PFSK-1 (cell line): ENCODE measurements at regions not wholly inside any gene's neighbourhood (a gene's known extent, or its start where the extent isn't known, plus 50 kb on each side); places are given as distances from the start of the nearest gene placed in this dataset.

Experiments used
- FOXP2 ChIP-seq: optimal IDR thresholded peaks from 2 replicates; pipeline ENCODE3; 2011; ENCODE audit warnings: borderline replicate concordance, control low read depth, inconsistent platforms; ENCODE audit not compliant: insufficient read depth; ENCODE audit errors: extremely low read length, extremely low read depth
- POLR2AphosphoS5 ChIP-seq: IDR thresholded peaks from 2 replicates; pipeline ENCODE4 v1.6.1; 2012; ENCODE audit warnings: low read depth, mild to moderate bottlenecking, control low read depth, low read length, moderate library complexity
- SIN3A ChIP-seq: IDR thresholded peaks from 2 replicates; pipeline ENCODE4 v1.6.1; 2012; ENCODE audit warnings: mild to moderate bottlenecking, low read length, moderate library complexity, borderline replicate concordance; ENCODE audit not compliant: insufficient read depth
- TAF1 ChIP-seq: IDR thresholded peaks from 2 replicates; pipeline ENCODE4 v1.6.1; 2012; ENCODE audit warnings: low read length, control low read depth, borderline replicate concordance; ENCODE audit not compliant: insufficient read depth
- TF ChIP-seq, protein P1 (sequence below), 2 experiments: IDR thresholded peaks; 2 replicates each; pipeline versions ENCODE4 v1.6.1 to v1.8.0; 2011 to 2012; ENCODE audit warnings: low read depth in 2 of 2, low read length in 2 of 2, control low read depth in 1 of 2, inconsistent platforms in 1 of 2, mild to moderate bottlenecking in 1 of 2, moderate library complexity in 1 of 2; ENCODE audit not compliant: insufficient read depth in 1 of 2

DNA sequence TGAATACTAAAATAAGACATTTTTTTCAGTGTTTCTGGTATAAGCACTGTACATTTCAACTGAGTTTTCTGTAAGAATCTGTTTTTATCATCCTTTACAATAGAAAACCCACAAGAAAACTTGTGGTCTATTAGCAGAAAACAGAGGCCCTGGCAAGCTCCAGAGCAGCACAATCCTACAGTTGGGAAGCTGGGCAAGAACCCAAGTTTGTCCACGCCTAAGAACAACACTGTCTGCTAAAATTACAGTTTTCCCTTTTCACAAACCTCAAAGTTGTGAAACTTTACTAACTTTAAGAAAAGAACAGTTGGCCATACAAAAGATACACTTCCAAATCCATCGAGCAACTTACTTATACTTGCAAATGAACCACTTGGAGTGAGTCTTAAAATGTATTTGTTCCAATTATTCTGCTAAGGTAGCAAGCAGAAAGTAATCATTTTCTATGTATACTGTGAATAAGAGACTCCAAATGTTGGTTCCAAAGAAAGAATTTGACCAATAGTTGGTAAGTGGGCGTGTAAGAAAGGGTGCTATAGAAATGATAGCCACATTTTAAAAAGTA is 982.0 kb upstream of the ARRDC3 start:
- TF ChIP-seq POLR2AphosphoS5 (no peak), FOXP2 (no peak), TAF1 (no peak), SIN3A (no peak)
- TF ChIP-seq, protein P1, sequence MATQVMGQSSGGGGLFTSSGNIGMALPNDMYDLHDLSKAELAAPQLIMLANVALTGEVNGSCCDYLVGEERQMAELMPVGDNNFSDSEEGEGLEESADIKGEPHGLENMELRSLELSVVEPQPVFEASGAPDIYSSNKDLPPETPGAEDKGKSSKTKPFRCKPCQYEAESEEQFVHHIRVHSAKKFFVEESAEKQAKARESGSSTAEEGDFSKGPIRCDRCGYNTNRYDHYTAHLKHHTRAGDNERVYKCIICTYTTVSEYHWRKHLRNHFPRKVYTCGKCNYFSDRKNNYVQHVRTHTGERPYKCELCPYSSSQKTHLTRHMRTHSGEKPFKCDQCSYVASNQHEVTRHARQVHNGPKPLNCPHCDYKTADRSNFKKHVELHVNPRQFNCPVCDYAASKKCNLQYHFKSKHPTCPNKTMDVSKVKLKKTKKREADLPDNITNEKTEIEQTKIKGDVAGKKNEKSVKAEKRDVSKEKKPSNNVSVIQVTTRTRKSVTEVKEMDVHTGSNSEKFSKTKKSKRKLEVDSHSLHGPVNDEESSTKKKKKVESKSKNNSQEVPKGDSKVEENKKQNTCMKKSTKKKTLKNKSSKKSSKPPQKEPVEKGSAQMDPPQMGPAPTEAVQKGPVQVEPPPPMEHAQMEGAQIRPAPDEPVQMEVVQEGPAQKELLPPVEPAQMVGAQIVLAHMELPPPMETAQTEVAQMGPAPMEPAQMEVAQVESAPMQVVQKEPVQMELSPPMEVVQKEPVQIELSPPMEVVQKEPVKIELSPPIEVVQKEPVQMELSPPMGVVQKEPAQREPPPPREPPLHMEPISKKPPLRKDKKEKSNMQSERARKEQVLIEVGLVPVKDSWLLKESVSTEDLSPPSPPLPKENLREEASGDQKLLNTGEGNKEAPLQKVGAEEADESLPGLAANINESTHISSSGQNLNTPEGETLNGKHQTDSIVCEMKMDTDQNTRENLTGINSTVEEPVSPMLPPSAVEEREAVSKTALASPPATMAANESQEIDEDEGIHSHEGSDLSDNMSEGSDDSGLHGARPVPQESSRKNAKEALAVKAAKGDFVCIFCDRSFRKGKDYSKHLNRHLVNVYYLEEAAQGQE (IDR thresholded peaks at IDR 0.05; ENCODE audit: insufficient read depth in 1 of 2, low read depth in 2 of 2, low read length in 2 of 2) = no peak
